PC-3 (cell line): ENCODE measurements at regions not wholly inside any gene's neighbourhood (a gene's known extent, or its start where the extent isn't known, plus 50 kb on each side); places are given as distances from the start of the nearest gene placed in this dataset.

Source experiments
- CTCF ChIP-seq: fragments of 300-600 bp; sonication (generic); conservative IDR thresholded peaks from 2 replicates; pipeline ENCODE4 v1.5.1; 2017; ENCODE audit warnings: antibody characterized with exemption, low read depth, mild to moderate bottlenecking, low read length
- EZH2 ChIP-seq: fragments of 300-600 bp; sonication (generic); IDR thresholded peaks from one replicate; pipeline ENCODE4 v1.6.1; 2017; ENCODE audit warnings: antibody characterized with exemption, mild to moderate bottlenecking, low read length; ENCODE audit not compliant: unreplicated experiment

DNA sequence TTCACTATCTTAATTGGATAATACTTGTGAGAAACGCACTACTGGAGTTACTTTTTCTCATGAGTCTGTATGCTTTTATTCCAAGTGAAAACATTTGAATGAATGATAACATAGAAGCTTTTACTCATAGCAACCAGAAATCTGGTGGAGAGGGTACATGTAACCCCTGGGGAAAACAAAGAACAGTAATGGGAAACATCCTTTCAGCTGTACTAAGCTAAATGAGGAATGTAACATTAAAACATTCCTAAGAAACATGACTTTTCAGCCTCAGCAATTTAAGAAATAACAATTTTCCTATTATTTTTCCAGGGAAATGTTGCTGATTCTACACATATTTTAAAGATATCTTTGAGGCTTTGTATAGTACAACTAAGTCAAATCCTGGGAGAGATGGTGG, 97.2 kb upstream of the CEP126 start:
- TF ChIP-seq CTCF: no peak
- TF ChIP-seq EZH2: no peak
